HepG2 (cell line): ENCODE measurements at regions not wholly inside any gene's neighbourhood (a gene's known extent, or its start where the extent isn't known, plus 50 kb on each side); places are given as distances from the start of the nearest gene placed in this dataset.

Experiments
- UBTF ChIP-seq: sonication (generic); formaldehyde crosslinking; IDR thresholded peaks from 2 replicates; pipeline ENCODE4 v1.4.0; 2020; ENCODE audit warnings: mild to moderate bottlenecking, missing genetic modification reagents
- TF ChIP-seq, protein P1 (sequence below): sonication (generic); formaldehyde crosslinking; IDR thresholded peaks from 2 replicates; pipeline ENCODE4 v1.4.0; 2020; ENCODE audit warnings: missing genetic modification reagents, borderline replicate concordance

DNA sequence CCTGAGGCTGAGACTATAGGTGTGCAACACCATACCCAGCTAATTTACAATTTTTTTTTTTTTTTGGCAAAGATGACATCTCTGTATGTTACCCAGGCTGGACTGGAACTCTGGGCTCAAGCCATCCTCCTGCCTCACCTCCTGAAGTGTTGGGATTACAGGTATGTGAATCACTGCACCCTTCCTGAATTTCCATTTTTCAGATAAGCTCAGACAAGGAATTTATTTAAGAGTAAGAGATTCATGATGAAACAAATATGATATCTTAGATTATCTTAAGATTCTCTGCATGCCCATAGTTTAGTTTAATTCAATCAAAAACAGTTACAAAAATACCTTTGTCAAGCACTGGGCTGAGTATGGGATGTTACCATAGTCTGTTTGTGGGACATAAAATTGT, 128.4 kb upstream of the BASP1 start:
- TF ChIP-seq UBTF (CRISPR knock-in tag) = no peak
- TF ChIP-seq, protein P1, sequence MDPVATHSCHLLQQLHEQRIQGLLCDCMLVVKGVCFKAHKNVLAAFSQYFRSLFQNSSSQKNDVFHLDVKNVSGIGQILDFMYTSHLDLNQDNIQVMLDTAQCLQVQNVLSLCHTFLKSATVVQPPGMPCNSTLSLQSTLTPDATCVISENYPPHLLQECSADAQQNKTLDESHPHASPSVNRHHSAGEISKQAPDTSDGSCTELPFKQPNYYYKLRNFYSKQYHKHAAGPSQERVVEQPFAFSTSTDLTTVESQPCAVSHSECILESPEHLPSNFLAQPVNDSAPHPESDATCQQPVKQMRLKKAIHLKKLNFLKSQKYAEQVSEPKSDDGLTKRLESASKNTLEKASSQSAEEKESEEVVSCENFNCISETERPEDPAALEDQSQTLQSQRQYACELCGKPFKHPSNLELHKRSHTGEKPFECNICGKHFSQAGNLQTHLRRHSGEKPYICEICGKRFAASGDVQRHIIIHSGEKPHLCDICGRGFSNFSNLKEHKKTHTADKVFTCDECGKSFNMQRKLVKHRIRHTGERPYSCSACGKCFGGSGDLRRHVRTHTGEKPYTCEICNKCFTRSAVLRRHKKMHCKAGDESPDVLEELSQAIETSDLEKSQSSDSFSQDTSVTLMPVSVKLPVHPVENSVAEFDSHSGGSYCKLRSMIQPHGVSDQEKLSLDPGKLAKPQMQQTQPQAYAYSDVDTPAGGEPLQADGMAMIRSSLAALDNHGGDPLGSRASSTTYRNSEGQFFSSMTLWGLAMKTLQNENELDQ (CRISPR knock-in tag) = no peak
